H1 (cell line): ENCODE measurements at regions not wholly inside any gene's neighbourhood (a gene's known extent, or its start where the extent isn't known, plus 50 kb on each side); places are given as distances from the start of the nearest gene placed in this dataset.

Source experiments
- CHD7 ChIP-seq: fragments of 300-600 bp; sonication (generic); IDR thresholded peaks from 2 replicates; pipeline ENCODE4 v1.7.1; 2012; ENCODE audit warnings: low read length, moderate library complexity, mild to moderate bottlenecking, inconsistent platforms; ENCODE audit not compliant: insufficient replicate concordance
- EP300 ChIP-seq, 2 experiments: IDR thresholded peaks; 1 replicate in 1 of 2; 2 replicates in 1 of 2; pipeline ENCODE4 v1.6.1; 2011 to 2012; ENCODE audit warnings: low read depth in 2 of 2, low read length in 2 of 2, mild to moderate bottlenecking in 2 of 2, borderline replicate concordance in 1 of 2, inconsistent platforms in 1 of 2, moderate library complexity in 1 of 2
- TBP ChIP-seq: IDR thresholded peaks from 2 replicates; pipeline ENCODE4 v1.6.1; 2011; ENCODE audit warnings: low read depth, low read length, improper control_type of control experiment

GRCh38 chr17:34107019-34107418, 148.1 kb upstream of the CCL2 start (continued):
- TF ChIP-seq CHD7 (no peak), EP300 (IDR thresholded peaks at IDR 0.05; ENCODE audit: borderline replicate concordance in 1 of 2, low read depth in 2 of 2, low read length in 2 of 2) (no peak), TBP (no peak)
